GM12801 (cell line): ENCODE measurements at regions not wholly inside any gene's neighbourhood (a gene's known extent, or its start where the extent isn't known, plus 50 kb on each side); places are given as distances from the start of the nearest gene placed in this dataset.

Experiments
- TF ChIP-seq, protein P1 (sequence below): IDR thresholded peaks from one replicate; pipeline ENCODE4 v1.5.1; 2011; ENCODE audit warnings: control low read depth; ENCODE audit not compliant: insufficient read length; ENCODE audit errors: extremely low read depth

DNA sequence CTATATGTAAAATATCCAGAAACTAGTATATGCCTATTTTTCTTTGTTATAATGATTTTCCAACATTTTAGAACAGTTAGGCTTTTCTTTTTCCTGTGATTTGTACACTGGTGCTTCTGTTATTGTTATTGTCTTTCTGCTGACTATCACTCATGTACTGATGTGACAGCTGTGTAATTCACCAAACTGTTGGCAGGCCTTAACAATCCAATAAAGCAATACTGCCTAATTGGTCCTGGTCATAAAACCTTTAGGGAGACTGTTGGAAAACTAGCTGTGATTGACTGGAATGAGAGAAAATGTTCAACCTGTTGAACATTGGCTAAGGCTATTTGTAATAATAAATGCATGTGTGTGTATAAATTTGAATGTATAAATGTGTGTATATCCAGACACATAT, 956.6 kb downstream of the REEP3 start:
- TF ChIP-seq, protein P1, sequence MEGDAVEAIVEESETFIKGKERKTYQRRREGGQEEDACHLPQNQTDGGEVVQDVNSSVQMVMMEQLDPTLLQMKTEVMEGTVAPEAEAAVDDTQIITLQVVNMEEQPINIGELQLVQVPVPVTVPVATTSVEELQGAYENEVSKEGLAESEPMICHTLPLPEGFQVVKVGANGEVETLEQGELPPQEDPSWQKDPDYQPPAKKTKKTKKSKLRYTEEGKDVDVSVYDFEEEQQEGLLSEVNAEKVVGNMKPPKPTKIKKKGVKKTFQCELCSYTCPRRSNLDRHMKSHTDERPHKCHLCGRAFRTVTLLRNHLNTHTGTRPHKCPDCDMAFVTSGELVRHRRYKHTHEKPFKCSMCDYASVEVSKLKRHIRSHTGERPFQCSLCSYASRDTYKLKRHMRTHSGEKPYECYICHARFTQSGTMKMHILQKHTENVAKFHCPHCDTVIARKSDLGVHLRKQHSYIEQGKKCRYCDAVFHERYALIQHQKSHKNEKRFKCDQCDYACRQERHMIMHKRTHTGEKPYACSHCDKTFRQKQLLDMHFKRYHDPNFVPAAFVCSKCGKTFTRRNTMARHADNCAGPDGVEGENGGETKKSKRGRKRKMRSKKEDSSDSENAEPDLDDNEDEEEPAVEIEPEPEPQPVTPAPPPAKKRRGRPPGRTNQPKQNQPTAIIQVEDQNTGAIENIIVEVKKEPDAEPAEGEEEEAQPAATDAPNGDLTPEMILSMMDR = no peak

DNA sequence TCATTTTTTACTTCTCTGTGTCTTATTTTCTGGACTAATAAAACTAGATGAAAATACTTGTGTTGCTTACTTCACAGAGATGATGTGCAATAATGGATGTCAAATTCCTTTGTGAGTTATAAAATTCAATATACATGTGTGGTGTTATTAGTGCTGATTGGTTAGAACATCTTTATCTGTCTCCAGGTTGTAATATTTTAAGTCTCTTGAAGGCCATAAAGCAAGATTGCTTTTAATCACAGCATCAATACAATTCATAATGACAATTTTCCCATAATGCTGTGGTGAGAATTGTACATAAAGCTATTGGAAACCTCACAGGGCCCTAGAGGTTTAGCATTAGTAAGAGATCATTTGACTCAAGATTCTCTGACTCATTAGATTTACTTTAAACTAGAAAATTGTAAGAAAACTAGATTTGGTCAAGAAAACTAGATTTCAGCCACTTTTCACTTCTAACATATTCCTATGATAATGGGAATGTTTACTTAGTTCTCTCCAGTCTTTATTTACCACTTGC, 963.7 kb downstream of the REEP3 start:
- TF ChIP-seq, protein P1 = no peak

DNA sequence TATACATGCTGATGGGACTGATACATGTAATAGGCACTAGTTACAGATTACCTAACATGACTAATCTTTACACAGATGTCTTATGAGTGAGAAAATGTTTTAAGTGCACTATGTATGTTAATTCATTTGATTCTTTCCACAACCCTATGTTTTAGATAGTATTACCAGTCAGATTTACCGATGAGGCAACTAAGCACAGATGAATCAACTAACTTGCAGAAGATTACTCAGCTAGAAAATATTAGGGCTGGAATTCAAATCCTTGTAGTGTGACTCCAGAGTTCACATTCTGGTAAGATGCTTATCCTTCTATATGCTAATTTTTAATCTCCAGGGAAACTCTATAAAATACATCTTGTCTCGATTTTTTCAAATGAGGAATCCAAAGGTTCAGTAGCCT, 964.9 kb downstream of the REEP3 start:
- TF ChIP-seq, protein P1 = no peak

DNA sequence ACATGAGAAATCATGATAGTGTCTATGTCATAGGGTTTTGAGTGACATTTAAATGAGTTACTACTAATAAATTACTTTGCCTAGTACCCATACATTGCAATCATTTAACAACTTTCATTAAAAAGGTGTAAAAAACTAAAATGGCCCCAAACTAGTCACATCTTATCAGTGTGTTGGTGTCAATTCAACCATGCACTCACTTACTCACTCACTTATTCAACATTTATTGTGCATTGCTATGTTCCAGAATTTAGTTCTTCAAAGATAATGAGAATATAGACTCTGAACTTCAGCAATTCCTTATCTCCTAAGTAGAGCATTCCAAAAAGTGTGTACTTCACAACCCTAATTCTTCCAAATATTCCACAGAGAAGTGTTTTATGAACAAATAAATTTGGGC, 965.7 kb downstream of the REEP3 start:
- TF ChIP-seq, protein P1 = no peak

DNA sequence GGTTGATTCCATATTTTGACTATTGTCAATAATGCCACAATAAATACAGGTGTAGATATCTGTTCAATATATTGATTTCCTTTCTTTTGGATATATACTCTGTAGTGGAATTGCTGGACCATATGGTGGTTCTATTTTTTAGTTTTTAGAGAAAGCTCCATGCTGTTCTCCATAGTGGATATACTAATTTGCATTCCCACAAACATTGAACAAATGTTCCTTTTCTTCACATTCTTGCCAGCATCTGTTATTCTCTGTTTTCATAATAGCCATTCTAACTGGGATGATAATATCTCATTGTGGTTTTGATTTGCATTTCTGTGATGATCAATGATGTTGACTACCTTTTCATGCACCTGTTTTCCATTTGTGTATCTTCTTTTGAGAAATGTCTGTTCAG, 973.7 kb downstream of the REEP3 start:
- TF ChIP-seq, protein P1 = no peak

DNA sequence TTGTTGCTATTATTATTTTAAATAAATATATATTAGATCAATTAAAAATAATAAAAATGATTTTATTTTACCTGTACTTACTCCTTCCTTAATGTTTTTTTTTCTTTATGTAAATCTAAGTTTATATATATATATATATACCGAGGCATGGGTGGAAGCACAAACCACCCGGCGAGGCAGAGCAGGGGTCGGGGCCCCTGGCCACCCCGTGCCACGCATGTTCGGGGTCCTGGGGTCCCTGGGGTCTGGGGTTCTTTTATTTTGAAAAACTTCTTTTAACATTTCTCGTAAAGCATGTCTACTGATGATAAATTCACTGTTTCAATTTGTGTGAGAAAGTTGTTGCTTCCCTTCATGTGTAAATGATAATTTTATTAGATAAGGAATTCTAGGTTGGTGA, 976.1 kb downstream of the REEP3 start:
- TF ChIP-seq, protein P1 = no peak

DNA sequence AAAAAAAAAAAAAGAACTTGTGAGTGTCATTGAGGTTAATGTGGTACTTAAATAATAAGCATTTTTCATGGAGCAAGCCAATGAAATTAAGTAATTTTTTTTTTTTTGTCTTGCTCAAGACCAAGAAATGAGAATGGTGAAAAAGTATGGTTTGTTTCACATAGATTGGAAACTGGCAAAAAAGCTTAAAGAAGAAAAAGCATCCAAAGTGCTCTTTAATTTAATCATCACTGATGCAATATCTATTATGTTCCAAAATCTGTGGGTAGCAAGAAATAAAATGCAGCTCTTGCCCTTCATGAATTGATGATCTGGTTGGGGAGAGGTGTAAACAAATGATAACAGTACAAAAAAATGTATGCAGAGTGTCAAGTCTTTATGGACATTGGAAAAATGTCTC, 980.6 kb downstream of the REEP3 start:
- TF ChIP-seq, protein P1 = no peak

DNA sequence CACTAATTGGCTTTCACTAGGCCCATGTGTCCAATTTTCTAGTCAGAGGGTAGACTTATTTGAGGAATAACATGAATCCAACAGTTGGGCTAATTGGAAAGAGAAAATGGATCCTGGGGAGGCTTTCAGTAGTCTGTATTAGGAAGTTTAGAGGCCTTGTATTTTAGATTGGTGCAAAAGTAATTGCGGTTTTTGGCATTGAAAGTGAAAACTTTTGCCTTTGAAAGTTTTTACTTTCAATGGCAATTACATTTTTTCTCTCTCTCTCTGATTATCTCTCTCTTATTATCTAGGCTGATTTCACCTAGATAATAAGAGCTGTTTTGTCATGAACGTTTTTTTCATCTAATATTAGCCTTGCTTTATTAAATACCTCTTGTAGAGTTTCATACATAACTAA, 981.7 kb downstream of the REEP3 start:
- TF ChIP-seq, protein P1 = no peak
